H1 (cell line): ENCODE measurements at regions not wholly inside any gene's neighbourhood (a gene's known extent, or its start where the extent isn't known, plus 50 kb on each side); places are given as distances from the start of the nearest gene placed in this dataset.

Experiments used
- CTCF ChIA-PET: fragments of 300-600 bp; sonication (Branson Sonifier 250); formaldehyde crosslinking; loops from one replicate; lab custom pipeline; 2021; ENCODE audit not compliant: partially characterized antibody; lab: Charles Lee
- POLR2A ChIA-PET: fragments of 300-600 bp; sonication (Branson Sonifier 250); formaldehyde crosslinking; loops from one replicate; lab custom pipeline; 2021; ENCODE audit warnings: inconsistent platforms; ENCODE audit not compliant: partially characterized antibody; lab: Charles Lee
- DNase-seq, 2 experiments: peaks; one replicate each; pipeline versions ENCODE4 v3.0.0 to v3.0.0-alpha.2; 2010 to 2022; ENCODE audit warnings: low spot score in 2 of 2, low read depth in 1 of 2, mixed read lengths in 1 of 2
- FAIRE-seq: peaks from 2 replicates; lab custom pipeline; 2011; peaks lifted over from hg19 to GRCh38; lab: Jason Lieb, UNC
- H2AFZ ChIP-seq: 2 replicates; pipeline ENCODE4 v1.8.1; 2012; ENCODE audit warnings: low read length, inconsistent platforms
- H2AK5ac ChIP-seq: 2 replicates; pipeline ENCODE4 v1.6.1; 2013; ENCODE audit warnings: low read depth, low read length
- H2BK120ac ChIP-seq: replicated peaks from 2 replicates; pipeline ENCODE3; 2013; ENCODE audit warnings: low read depth, low read length, inconsistent platforms
- H2BK12ac ChIP-seq: 2 replicates; pipeline ENCODE4 v1.6.1; 2013; ENCODE audit warnings: low read depth, low read length
- H2BK15ac ChIP-seq: 2 replicates; pipeline ENCODE4 v1.6.1; 2013; ENCODE audit warnings: low read length
- H2BK20ac ChIP-seq: 2 replicates; pipeline ENCODE4 v1.6.1; 2013; ENCODE audit warnings: low read length
- H2BK5ac ChIP-seq: 2 replicates; pipeline ENCODE4 v1.6.1; 2013; ENCODE audit warnings: low read depth, low read length
- H3K14ac ChIP-seq: 2 replicates; pipeline ENCODE4 v1.6.1; 2013; ENCODE audit warnings: inconsistent platforms; ENCODE audit not compliant: insufficient read length
- H3K18ac ChIP-seq: 2 replicates; pipeline ENCODE4 v1.6.1; 2013; ENCODE audit warnings: low read length; ENCODE audit errors: extremely low read depth
- H3K23ac ChIP-seq: 2 replicates; pipeline ENCODE4 v1.6.1; 2013; ENCODE audit warnings: inconsistent platforms; ENCODE audit not compliant: insufficient read length
- H3K23me2 ChIP-seq: 2 replicates; pipeline ENCODE4 v1.6.1; 2013; ENCODE audit warnings: low read depth, low read length
- H3K27ac ChIP-seq: 2 replicates; pipeline ENCODE4 v1.6.1; 2011; ENCODE audit warnings: low read depth, low read length, inconsistent platforms
- H3K27me3 ChIP-seq, 4 experiments: replicated peaks in 1 of 4; 1 replicate in 1 of 4; 2 replicates in 3 of 4; pipeline versions ENCODE4 v1.6.1 to v1.8.1; 2011 to 2013; ENCODE audit warnings: low read length in 3 of 4, mild to moderate bottlenecking in 3 of 4, inconsistent platforms in 2 of 4, mixed read lengths in 2 of 4, moderate library complexity in 1 of 4; ENCODE audit not compliant: control insufficient read depth in 3 of 4, insufficient read depth in 3 of 4; ENCODE audit errors: extremely low read depth in 1 of 4
- H3K36me3 ChIP-seq, 4 experiments: 2 replicates each; pipeline versions ENCODE4 v1.6.1 to v1.8.1; 2011 to 2013; ENCODE audit warnings: mild to moderate bottlenecking in 4 of 4, low read length in 3 of 4, moderate library complexity in 2 of 4, control low read depth in 1 of 4, inconsistent platforms in 1 of 4; ENCODE audit not compliant: insufficient read depth in 4 of 4, control insufficient read depth in 2 of 4
- H3K4ac ChIP-seq: replicated peaks from 2 replicates; pipeline ENCODE3; 2013; ENCODE audit warnings: low read length, low read depth, mixed read lengths, inconsistent platforms; ENCODE audit not compliant: insufficient read length
- H3K4me1 ChIP-seq, 4 experiments: replicated peaks in 1 of 4; 1 replicate in 1 of 4; 2 replicates in 3 of 4; pipeline versions ENCODE4 v1.6.1 to v1.8.1; 2011 to 2013; ENCODE audit warnings: low read length in 3 of 4, inconsistent platforms in 2 of 4, mixed read lengths in 1 of 4; ENCODE audit not compliant: insufficient read depth in 4 of 4, control insufficient read depth in 3 of 4
- H3K4me2 ChIP-seq, 2 experiments: 2 replicates each; pipeline versions ENCODE4 v1.6.1 to v1.8.1; 2011 to 2013; ENCODE audit warnings: low read depth in 2 of 2, low read length in 2 of 2, control low read depth in 1 of 2, inconsistent platforms in 1 of 2, mild to moderate bottlenecking in 1 of 2; ENCODE audit not compliant: insufficient read depth in 1 of 2
- H3K4me3 ChIP-seq, 4 experiments: fragments of 200-600, 300-600 bp in 1 of 4; sonication (generic), shearing (Covaris generic), sonication (Bioruptor Twin) in 1 of 4; 2 replicates each; pipeline versions ENCODE4 v1.5.1 to v1.8.1; 2011 to 2016; ENCODE audit warnings: low read length in 4 of 4, low read depth in 3 of 4, control low read depth in 2 of 4, inconsistent platforms in 2 of 4, mild to moderate bottlenecking in 2 of 4, mixed read lengths in 1 of 4, moderate library complexity in 1 of 4; ENCODE audit not compliant: insufficient read depth in 2 of 4; ENCODE audit errors: extremely low read depth in 1 of 4
- H3K56ac ChIP-seq: replicated peaks from 2 replicates; pipeline ENCODE3; 2013; ENCODE audit warnings: low read depth, mild to moderate bottlenecking, mixed read lengths, low read length, inconsistent platforms; ENCODE audit not compliant: insufficient read length
- H3K79me1 ChIP-seq: 2 replicates; pipeline ENCODE4 v1.6.1; 2013; ENCODE audit warnings: low read depth, low read length, control low read depth
- H3K79me2 ChIP-seq, 2 experiments: 2 replicates each; pipeline versions ENCODE4 v1.6.1 to v1.8.1; 2012 to 2013; ENCODE audit warnings: low read length in 2 of 2, mild to moderate bottlenecking in 2 of 2, inconsistent platforms in 1 of 2; ENCODE audit not compliant: insufficient read depth in 2 of 2, control insufficient read depth in 1 of 2
- H3K9ac ChIP-seq, 4 experiments: replicated peaks in 1 of 4; 1 replicate in 1 of 4; 2 replicates in 3 of 4; pipeline versions ENCODE4 v1.6.1 to v1.8.1; 2011 to 2013; ENCODE audit warnings: low read depth in 3 of 4, low read length in 3 of 4, control low read depth in 2 of 4, mild to moderate bottlenecking in 2 of 4, moderate library complexity in 2 of 4, inconsistent platforms in 1 of 4; ENCODE audit errors: extremely low read depth in 1 of 4
- H3K9me3 ChIP-seq, 2 experiments: 2 replicates each; pipeline versions ENCODE4 v1.6.1 to v1.8.1; 2012 to 2013; ENCODE audit warnings: mild to moderate bottlenecking in 2 of 2, moderate library complexity in 2 of 2, control low read depth in 1 of 2, inconsistent platforms in 1 of 2, low read depth in 1 of 2, low read length in 1 of 2, mixed read lengths in 1 of 2; ENCODE audit not compliant: insufficient read depth in 2 of 2
- H4K20me1 ChIP-seq, 2 experiments: replicated peaks in 1 of 2; 2 replicates each; pipeline versions ENCODE3 to v1.8.1; 2011 to 2013; ENCODE audit warnings: inconsistent platforms in 2 of 2, low read length in 2 of 2, mild to moderate bottlenecking in 1 of 2; ENCODE audit not compliant: insufficient read depth in 2 of 2, control insufficient read depth in 1 of 2
- H4K5ac ChIP-seq: 2 replicates; pipeline ENCODE4 v1.6.1; 2013; ENCODE audit warnings: low read length, low read depth, mixed read lengths, inconsistent platforms; ENCODE audit not compliant: insufficient read length
- H4K8ac ChIP-seq: 2 replicates; pipeline ENCODE4 v1.8.0; 2013; ENCODE audit warnings: mild to moderate bottlenecking, moderate library complexity, low read length, inconsistent platforms; ENCODE audit not compliant: insufficient read depth; ENCODE audit errors: extremely low read depth
- H4K91ac ChIP-seq: replicated peaks from 2 replicates; pipeline ENCODE3; 2013; ENCODE audit warnings: low read length, mixed read lengths, inconsistent platforms; ENCODE audit not compliant: insufficient read length
- BRCA1 ChIP-seq: IDR thresholded peaks from 2 replicates; pipeline ENCODE4 v1.6.1; 2012; ENCODE audit warnings: low read depth, low read length, improper control_type of control experiment
- CBX5 ChIP-seq: fragments of 300-800, 300-1000 bp; sonication (generic); IDR thresholded peaks from 2 replicates; pipeline ENCODE4 v1.7.1; 2016; ENCODE audit warnings: antibody characterized with exemption, low read length, low read depth
- CHD1 ChIP-seq: IDR thresholded peaks from 2 replicates; pipeline ENCODE4 v1.6.1; 2012; ENCODE audit warnings: low read depth, low read length, improper control_type of control experiment
- E2F6 ChIP-seq: IDR thresholded peaks from 2 replicates; pipeline ENCODE4 v1.6.1; 2012; ENCODE audit warnings: inconsistent platforms
- NANOG ChIP-seq: IDR thresholded peaks from 2 replicates; pipeline ENCODE4 v1.6.1; 2011; ENCODE audit warnings: low read length, low read depth, mild to moderate bottlenecking, inconsistent platforms; ENCODE audit not compliant: insufficient read depth, poor library complexity, severe bottlenecking
- WGBS, 2 experiments: shearing (Covaris generic) in 1 of 2; methylation state at CpG; one replicate each; pipeline versions ENCODE4 v1.1.6 to v1.1.7; 2013 to 2015; ENCODE audit warnings: low lambda C conversion rate in 2 of 2, mixed read lengths in 2 of 2, inconsistent platforms in 1 of 2, low coverage in 1 of 2, missing lambda C conversion rate in 1 of 2; ENCODE audit not compliant: insufficient replicate concordance in 2 of 2, insufficient coverage in 1 of 2, insufficient read length in 1 of 2; ENCODE audit errors: extremely low coverage in 1 of 2, missing lambda C conversion rate in 1 of 2; 5-methylcytosine and 5-hydroxymethylcytosine counted together

- DNase-seq, result no peak
These were observed 189.2 kb upstream of the C14orf180 start for GRCh38 chr14:104390221-104390931.

More at GRCh38 chr14:104390221-104390931, 189.2 kb upstream of the C14orf180 start:
- no peaks in the 10 kb centered on the region for H3K79me2 ChIP-seq
- no peak overlapping the region for H2AK5ac ChIP-seq
- no peak overlapping the region for H3K23ac ChIP-seq
- no peak for TF ChIP-seq CHD1
- no peak for TF ChIP-seq NANOG
- no peak for TF ChIP-seq BRCA1
- no peak for TF ChIP-seq E2F6
- TF ChIP-seq CBX5, result no peak
- TF ChIP-seq, all 59 proteins: peak for 0
- Histone ChIP-seq H3K36me3 (no peaks in the 10 kb centered on the region), H4K5ac (no peak overlapping the region), H3K56ac (no peak overlapping the region), H3K27me3 (no peaks in the 10 kb centered on the region), H2BK20ac (no peak overlapping the region), H3K18ac (no peak overlapping the region), H4K20me1 (no peaks in the 10 kb centered on the region), H3K4me3 (no peak overlapping the region), H2AFZ (no peak overlapping the region), H3K4me2 (no peak overlapping the region), H4K8ac (no peak overlapping the region), H3K23me2 (no peaks in the 10 kb centered on the region), H2BK5ac (no peak overlapping the region), H3K79me1 (no peaks in the 10 kb centered on the region; the same call in 1 of the 2 replicates), H2BK12ac (peak overlapping the region; percentile 23; the same call in 1 of the 2 replicates), H4K91ac (peak overlapping the region; percentile 80), H3K9ac (no peak overlapping the region), H3K9me3 (no peaks in the 10 kb centered on the region), H3K4me1 (peaks cover 0 to 3% (median 0%) of the 10 kb centered on the region in 4 experiments; a peak in 2 of 7 replicates), H3K27ac (no peak overlapping the region), H2BK120ac (no peak overlapping the region), H2BK15ac (no peak overlapping the region), H3K4ac (no peak overlapping the region), H3K14ac (no peak overlapping the region)
- ChIA-PET POLR2A (no interaction called here), CTCF (interaction anchor here (1.1 to 3.5 kb wide), 3 partner anchors 18 to 83 kb away, joined by 3 to 11 read pairs (median 4); no protein-coding TSS in a partner anchor)
- WGBS, 2 experiments, result 86% methylated on average over 27 of the region's 27 CpGs; no CpG with 5 or more reads in 1 of the 2 experiments
- FAIRE-seq, result no peak
